Thoracic aorta (tissue), 2 donors: ENCODE measurements at regions not wholly inside any gene's neighbourhood (a gene's known extent, or its start where the extent isn't known, plus 50 kb on each side); places are given as distances from the start of the nearest gene placed in this dataset.

ENCODE experiments used
- ATAC-seq: fragments of 150-250 bp; one replicate; pipeline ENCODE4 v1.8.0; 2017; ENCODE audit warnings: low read depth; ENCODE audit not compliant: insufficient number of reproducible peaks, low FRiP score
- DNase-seq: peaks from one replicate; pipeline ENCODE4 v3.0.0-alpha.2; 2020; ENCODE audit warnings: low spot score
- H3K27ac ChIP-seq, 2 donors: fragments of 200-600 bp; sonication (generic); 1 replicate in 1 of 2; 2 replicates in 1 of 2; pipeline ENCODE4 v1.5.1; 2016; ENCODE audit warnings: mild to moderate bottlenecking in 2 of 2, moderate library complexity in 2 of 2
- H3K27me3 ChIP-seq: fragments of 200-600 bp; sonication (generic); replicated peaks from 2 replicates; pipeline ENCODE4 v1.6.0; 2016; ENCODE audit warnings: mild to moderate bottlenecking; ENCODE audit not compliant: insufficient read depth
- H3K36me3 ChIP-seq: fragments of 200-600 bp; sonication (generic); one replicate; pipeline ENCODE4 v1.5.1; 2016
- H3K4me1 ChIP-seq, 2 donors: fragments of 200-600 bp; sonication (generic); 1 replicate in 1 of 2; 2 replicates in 1 of 2; pipeline versions ENCODE4 v1.5.1 to v1.6.0; 2016; ENCODE audit warnings: low read depth in 2 of 2, mild to moderate bottlenecking in 1 of 2; ENCODE audit not compliant: control insufficient read depth in 1 of 2
- H3K4me3 ChIP-seq: fragments of 200-600 bp; sonication (generic); 2 replicates; pipeline ENCODE4 v1.5.1; 2016; ENCODE audit warnings: mild to moderate bottlenecking
- H3K9me3 ChIP-seq: fragments of 200-600 bp; sonication (generic); 2 replicates; pipeline ENCODE4 v1.5.1; 2016
- TF ChIP-seq, protein P1 (sequence below): fragments of 200-600 bp; sonication (generic); IDR thresholded peaks from one replicate; pipeline ENCODE4 v1.5.1; 2019; ENCODE audit warnings: antibody characterized with exemption

- Histone ChIP-seq H3K9me3 (no peaks in the 10 kb centered on the region), H3K27ac (no peak overlapping the region), H3K4me1 (no peaks in the 10 kb centered on the region), H3K36me3 (no peaks in the 10 kb centered on the region), H3K27me3 (no peaks in the 10 kb centered on the region), H3K4me3 (no peak overlapping the region)
- ATAC-seq: no peak
- TF ChIP-seq, protein P1, sequence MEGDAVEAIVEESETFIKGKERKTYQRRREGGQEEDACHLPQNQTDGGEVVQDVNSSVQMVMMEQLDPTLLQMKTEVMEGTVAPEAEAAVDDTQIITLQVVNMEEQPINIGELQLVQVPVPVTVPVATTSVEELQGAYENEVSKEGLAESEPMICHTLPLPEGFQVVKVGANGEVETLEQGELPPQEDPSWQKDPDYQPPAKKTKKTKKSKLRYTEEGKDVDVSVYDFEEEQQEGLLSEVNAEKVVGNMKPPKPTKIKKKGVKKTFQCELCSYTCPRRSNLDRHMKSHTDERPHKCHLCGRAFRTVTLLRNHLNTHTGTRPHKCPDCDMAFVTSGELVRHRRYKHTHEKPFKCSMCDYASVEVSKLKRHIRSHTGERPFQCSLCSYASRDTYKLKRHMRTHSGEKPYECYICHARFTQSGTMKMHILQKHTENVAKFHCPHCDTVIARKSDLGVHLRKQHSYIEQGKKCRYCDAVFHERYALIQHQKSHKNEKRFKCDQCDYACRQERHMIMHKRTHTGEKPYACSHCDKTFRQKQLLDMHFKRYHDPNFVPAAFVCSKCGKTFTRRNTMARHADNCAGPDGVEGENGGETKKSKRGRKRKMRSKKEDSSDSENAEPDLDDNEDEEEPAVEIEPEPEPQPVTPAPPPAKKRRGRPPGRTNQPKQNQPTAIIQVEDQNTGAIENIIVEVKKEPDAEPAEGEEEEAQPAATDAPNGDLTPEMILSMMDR: no peak
- DNase-seq: no peak
Measured at GRCh38 chr4:10316851-10317250, 140.4 kb downstream of the ZNF518B start.

DNA sequence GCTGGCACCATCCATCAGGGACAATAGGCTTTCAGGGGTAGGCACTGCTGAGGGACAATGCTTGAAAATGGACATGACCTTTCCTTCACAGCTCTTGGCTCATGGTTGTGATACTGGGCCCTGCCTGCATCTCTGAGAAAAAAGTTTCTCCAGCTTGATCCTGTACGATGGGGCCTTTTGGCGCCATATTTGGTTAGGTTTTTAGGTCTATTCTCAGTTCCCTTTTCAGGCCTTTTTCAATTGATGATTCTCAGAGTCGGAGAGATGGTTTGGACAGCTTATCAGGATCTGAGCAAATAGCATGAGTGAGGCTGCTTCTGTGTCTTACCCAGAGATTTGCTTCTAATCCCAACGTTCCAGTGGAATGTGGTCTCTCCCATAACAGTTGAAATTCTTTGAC is 141.6 kb downstream of the ZNF518B start:
- no peak for ATAC-seq
- H3K4me3 ChIP-seq: no peak overlapping the region
- no peaks in the 10 kb centered on the region for H3K9me3 ChIP-seq
- H3K27ac ChIP-seq: no peak overlapping the region
- no peaks in the 10 kb centered on the region for H3K4me1 ChIP-seq
- H3K27me3 ChIP-seq: no peaks in the 10 kb centered on the region
- DNase-seq: no peak
- no peaks in the 10 kb centered on the region for H3K36me3 ChIP-seq
- TF ChIP-seq, protein P1: no peak

- no peaks in the 10 kb centered on the region for H3K36me3 ChIP-seq
- DNase-seq: no peak
Measured at GRCh38 chr4:10312568-10312967, 144.7 kb downstream of the ZNF518B start.

GRCh38 chr4:10311939-10312338 is 145.3 kb downstream of the ZNF518B start:
- no peaks in the 10 kb centered on the region for H3K36me3 ChIP-seq
- TF ChIP-seq, protein P1: no peak
- no peak overlapping the region for H3K27ac ChIP-seq
- no peaks in the 10 kb centered on the region for H3K9me3 ChIP-seq
- H3K27me3 ChIP-seq: no peaks in the 10 kb centered on the region
- no peaks in the 10 kb centered on the region for H3K4me1 ChIP-seq
- ATAC-seq (no peak), DNase-seq (no peak)
- H3K4me3 ChIP-seq: no peak overlapping the region

More at GRCh38 chr4:10312568-10312967, 144.7 kb downstream of the ZNF518B start:
- Histone ChIP-seq H3K4me3 (no peak overlapping the region), H3K4me1 (no peaks in the 10 kb centered on the region), H3K27ac (no peak overlapping the region), H3K9me3 (no peaks in the 10 kb centered on the region), H3K27me3 (no peaks in the 10 kb centered on the region)
- TF ChIP-seq, protein P1: no peak
- ATAC-seq: no peak

- H3K4me3 ChIP-seq: no peak overlapping the region
- no peak overlapping the region for H3K27ac ChIP-seq
- no peaks in the 10 kb centered on the region for H3K27me3 ChIP-seq
- H3K4me1 ChIP-seq: no peaks in the 10 kb centered on the region
- no peaks in the 10 kb centered on the region for H3K36me3 ChIP-seq
- TF ChIP-seq, protein P1: no peak
- ATAC-seq: no peak
- no peak for DNase-seq
- no peaks in the 10 kb centered on the region for H3K9me3 ChIP-seq
Measured at GRCh38 chr4:10305816-10306215, 151.4 kb downstream of the ZNF518B start.
